T-helper 1 cell treated with Interleukin-12 subunit alpha and Interleukin-12 subunit beta and Interleukin-4 antibody, amounts not matched to agents 30 ng/mL and 1 ng/mL, for 36 hours (primary cell): ENCODE measurements at regions not wholly inside any gene's neighbourhood (a gene's known extent, or its start where the extent isn't known, plus 50 kb on each side); places are given as distances from the start of the nearest gene placed in this dataset.

Experiments used
- intact Hi-C: fragments of 100-400 bp; cut with micrococcal nuclease; formaldehyde crosslinking; loops from one replicate; pipeline ENCODE4 v1.15.1; 2024

DNA sequence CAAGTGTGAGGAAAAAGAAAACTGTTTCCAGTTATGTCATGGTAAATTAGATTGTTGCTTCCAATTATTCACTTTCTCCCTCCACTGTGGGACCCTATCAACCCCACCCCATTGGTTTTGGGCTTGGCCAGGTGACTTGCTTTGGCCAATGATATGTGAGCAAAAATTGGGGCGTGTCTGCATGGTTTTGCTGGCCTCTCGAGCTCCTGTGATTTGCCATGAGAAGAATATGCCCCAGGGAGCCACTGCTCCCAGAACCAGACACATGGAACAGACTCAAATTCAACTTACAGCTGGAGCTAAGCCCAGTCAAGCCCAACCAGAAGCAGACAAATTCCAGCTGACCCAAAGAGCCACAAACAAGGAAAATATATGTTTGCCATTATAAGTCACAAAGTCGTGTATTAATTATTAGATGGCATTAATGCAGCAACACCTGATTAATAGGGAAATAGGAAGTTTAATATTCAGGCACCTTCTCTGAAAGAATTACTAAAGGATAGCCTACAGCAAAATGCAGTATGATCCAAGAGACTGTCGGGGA, 248.9 kb downstream of the ANAPC1 start:
- intact Hi-C loops, result loop anchor here (1.0 to 10.0 kb wide), 3 partner anchors 9 to 150 kb away; no protein-coding TSS in a partner anchor

DNA sequence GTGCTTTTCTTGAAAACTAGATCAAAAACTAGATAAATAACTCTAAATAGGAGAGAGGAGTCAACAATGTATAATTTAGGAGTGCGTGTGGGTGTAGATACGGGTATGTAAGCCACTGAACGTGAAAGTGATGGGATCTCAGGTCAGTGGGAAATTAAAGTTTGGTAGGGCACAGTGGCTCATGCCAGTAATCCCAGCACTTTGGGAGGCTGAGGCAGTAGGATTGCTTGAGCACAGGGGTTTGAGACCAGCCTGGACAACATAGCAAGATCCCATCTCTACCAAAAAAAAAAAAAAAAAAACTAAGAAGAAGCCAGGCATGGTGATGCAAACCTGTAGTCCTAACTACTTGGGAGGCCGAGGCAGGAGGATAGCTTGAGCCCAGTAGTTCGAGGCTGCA, 247.1 kb downstream of the ANAPC1 start:
- intact Hi-C loops, result loop anchor here (10.0 kb wide), 1 partner anchor 152 kb away; no protein-coding TSS in a partner anchor

DNA sequence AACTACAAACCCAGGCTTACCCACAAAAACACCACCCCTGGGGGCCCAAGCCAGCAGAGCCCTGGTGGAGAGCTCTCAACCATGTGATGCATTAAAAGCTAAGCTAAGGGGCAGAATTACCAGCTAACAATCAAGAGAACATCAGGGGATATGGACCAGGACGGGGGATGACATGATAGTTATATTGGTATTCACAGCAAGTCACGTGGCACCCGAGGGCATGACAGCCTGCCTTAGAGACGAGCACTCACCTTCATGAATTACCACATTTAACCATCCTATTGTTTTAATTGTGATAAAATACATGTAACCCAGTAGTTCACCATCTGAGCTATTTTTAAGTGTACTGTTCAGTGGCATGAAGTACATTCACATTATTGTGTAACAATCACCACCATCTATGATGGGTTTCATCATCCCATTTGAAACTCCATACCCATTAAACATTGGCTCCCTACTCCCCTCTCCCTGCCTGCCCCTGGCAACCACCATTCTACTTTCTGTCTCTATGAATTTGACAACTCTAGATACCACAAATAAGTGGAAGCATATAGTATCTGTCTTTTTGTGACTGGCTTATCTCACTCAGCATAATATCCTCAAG, 245.6 kb downstream of the ANAPC1 start:
- intact Hi-C loops, result loop anchor here (10.0 kb wide), 1 partner anchor 154 kb away; no protein-coding TSS in a partner anchor

DNA sequence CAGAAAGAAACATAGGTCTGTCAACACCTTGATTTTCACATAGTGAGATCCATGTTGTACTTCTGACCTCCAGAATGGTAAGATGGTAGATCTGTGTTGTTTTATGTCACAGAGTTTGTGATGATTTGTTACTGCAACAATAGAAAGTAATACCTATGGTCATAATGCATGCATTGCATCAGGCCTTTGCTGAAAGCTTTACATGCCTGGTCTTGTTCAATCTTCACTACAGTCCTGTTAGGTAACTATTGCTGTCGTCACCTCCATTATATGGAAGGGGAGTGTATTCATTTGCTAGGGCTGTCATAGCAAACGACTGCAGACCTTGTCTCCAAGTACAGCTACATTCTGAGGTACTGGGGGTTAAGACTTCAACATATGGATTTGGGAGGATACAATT, 243.5 kb downstream of the ANAPC1 start:
- intact Hi-C loops, result no loop called here

DNA sequence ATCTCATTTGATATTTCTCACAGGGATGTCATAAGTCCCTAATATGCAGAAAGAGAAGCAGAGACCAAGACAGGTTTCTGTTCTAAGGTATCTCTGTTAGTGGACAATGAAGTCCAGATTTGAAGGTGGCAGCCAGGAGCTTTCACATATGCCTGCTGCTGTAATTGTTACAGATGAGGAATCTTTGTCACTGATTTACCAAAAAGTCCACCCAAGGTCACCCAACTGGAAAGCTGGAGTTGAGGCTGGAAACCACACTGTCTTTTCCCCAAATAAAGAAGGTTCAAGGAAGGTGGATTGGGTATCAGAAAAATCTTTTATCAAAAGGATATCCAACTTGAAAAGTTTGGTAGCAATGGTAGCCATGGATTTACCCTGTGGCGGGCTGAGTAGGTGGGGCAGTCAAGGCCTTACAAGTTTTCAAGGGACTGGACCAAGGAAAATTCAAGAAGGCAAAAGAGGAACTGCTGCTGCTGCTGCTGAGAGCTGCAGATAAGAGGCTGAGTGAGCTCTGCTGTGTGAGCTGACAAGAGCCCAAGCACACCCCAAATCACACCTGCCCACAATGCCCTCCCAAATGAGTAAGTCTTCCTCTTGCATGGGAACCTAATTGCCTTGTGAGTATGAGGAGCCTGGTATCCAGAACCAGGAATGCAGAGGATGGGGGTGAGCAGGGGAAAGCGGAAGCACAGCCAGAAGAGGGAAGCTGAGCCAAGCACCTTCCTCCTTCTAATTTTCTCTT, 241.2 kb downstream of the ANAPC1 start:
- intact Hi-C loops, result no loop called here

DNA sequence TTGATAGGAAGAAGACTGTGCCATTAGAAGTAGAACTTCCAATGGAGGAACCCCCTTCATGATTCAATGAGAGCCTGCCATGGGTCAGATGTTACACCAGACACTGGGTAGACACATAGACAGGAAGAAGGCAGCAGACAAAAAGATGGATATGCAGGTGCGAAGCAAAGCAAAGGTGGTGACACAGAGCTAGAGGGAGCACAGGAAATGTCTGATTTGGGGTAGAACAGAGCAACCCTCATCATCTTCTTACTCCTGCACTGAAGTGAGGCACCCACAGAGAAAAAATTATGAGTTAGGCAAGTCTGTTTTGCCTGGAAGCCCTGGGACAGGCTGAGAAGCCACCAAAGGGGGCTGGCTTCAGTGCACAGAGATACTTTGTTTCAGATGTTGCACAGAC, 240.2 kb downstream of the ANAPC1 start:
- intact Hi-C loops, result no loop called here

DNA sequence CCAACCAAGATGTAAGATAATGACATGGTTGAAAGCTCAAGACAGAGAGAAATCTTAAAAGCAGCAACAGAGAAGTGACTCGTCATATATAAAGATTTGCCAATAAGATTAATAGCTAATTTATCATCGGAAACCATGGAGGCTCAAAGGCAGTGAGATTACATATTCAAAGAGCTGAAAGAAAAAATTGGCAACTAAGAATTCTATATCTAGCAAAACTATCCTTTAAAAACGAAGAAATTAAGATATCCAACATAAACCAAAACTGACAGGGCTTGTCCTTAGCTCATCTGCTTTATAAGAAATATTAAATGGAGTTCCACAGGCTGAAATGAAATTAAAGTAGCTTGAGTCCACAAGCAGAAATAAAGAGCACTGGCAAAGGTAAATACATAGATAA, 236.6 kb downstream of the ANAPC1 start:
- intact Hi-C loops, result no loop called here

DNA sequence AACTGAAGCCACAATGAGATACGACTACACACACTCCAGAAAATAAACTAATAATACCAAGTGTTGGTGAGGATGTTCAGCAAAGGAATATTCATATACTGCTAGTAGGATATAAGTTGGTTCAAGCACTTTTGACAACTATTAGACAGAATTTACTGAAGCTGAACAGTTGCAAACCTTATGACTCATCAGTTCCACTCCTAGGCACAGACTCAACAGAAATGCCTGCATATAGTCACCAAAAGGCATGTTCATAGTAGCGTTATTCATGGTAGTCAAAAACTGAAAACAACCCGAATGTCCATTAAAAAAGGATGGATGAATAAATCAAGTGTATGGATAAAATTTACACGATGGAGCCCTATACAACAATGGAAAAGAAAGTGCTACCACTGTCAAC, 232.0 kb downstream of the ANAPC1 start:
- intact Hi-C loops, result no loop called here

DNA sequence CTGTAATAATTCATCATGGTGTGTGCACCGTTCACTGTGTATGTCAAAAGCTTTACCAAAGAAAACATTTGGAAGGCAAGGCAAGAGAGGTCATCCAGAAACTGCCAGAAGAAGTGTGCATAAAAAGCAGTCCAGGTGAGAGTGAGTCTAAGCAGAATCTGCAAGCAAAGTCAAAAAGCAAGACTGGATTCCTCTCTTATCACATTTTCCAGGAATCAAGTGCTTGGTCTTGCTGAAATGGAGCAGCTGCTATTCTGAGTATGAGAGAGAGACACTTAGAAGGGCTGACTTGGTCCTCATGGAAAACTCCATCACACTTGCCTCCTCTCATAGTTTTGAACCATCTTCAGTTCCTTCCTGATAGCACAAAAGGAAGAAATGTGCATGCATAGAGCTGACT, 231.3 kb downstream of the ANAPC1 start:
- intact Hi-C loops, result no loop called here

DNA sequence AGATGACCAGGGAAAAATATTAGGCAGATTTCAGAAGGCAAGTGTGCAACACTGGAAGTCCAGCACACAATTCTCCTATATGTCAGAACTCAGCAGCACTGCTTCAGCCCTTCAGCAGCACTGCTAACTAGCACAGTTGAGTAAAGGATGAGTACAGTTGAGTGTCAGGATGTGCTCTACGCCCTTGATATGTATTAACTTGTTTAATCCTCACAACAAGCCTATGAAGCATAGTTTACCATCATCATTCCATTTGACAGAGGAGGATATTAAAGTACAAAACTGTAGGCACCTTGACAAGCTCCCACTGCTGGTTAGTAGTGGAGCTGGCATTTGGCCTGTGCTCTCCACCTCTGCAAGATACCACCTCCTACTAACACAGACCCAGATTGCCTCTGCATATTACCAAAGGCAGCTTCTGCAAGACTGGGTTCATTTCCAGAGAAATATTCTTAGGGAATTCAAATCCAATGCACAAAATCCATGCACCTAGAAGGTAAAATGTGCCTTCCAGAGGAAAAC, 230.8 kb downstream of the ANAPC1 start:
- intact Hi-C loops, result no loop called here

DNA sequence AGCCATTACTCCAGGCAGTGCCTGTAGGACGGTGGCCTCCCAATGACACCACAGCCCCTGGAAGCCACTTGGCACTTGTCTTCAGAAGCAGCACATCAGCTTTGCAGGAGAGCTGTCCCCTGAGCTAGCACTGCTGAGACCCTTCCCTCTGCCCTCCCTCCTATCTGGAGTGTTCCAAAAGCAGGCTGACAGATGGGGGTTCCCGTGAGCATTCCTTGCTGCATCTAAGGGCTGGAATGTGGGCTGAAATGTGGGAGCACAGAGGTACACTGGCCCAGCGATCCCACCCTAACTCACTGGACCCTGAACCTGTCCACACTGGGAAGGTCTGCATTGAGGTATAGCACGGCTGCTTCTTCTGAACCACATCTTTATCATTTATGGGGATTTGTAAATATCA, 230.1 kb downstream of the ANAPC1 start:
- intact Hi-C loops, result no loop called here

DNA sequence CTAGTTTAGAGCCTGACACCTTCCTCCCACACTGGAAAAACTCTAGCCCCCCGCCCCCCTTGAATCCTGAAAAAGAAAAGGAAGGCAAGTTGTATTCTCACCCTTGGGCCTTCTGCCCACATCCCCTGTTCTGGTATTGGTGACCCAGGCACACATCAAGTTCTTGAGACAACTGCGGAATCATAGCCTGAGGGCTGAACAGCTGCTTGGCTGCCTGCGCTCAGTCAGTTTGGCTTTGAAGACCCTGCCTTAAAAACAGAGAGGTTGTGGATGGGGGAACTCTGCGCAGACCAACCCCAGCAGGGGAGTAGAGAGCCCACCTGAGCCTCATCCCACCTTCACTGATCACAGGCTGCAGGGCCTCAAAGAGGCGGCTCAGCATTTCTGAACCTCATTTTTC, 229.2 kb downstream of the ANAPC1 start:
- intact Hi-C loops, result no loop called here

DNA sequence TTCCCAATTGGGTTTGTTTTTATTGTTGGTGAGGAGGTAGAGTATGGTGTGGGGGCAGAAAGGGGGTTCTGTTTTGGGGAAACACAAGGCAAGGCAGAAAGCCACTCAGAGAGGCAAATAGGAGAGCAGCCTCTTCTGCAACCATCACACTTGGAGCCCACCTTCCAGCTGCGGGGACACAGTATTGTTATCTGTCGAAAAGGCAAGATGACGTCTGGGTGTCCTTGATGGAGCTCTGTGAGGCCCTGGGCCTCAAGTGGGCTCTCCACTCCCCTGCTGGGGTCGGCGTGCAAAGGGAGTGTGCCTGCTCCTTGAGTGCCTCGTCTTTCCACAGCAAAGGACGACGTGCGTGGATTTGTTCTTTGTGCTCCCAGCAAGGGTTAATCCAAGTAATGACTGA, 227.6 kb downstream of the ANAPC1 start:
- intact Hi-C loops, result no loop called here

DNA sequence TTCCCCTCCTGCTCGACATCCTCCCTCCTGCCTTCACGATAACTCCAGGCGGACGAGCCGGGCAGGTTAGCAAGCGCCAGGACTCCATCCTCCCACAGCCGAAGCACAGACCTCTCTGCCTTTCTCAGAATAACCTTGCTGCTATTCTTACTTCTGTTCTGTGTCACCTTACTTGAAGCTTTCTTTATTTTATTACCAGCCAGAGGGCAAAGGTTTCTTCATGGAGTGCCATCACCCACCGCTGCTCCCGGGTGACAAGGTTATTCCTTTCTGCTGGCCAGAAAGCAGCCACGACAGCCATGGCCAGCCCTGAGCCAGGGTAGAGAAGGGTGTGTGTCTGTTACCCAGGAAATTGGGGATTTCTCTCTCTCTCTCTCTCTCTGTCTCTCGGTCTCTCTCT, 227.1 kb downstream of the ANAPC1 start:
- intact Hi-C loops, result no loop called here

DNA sequence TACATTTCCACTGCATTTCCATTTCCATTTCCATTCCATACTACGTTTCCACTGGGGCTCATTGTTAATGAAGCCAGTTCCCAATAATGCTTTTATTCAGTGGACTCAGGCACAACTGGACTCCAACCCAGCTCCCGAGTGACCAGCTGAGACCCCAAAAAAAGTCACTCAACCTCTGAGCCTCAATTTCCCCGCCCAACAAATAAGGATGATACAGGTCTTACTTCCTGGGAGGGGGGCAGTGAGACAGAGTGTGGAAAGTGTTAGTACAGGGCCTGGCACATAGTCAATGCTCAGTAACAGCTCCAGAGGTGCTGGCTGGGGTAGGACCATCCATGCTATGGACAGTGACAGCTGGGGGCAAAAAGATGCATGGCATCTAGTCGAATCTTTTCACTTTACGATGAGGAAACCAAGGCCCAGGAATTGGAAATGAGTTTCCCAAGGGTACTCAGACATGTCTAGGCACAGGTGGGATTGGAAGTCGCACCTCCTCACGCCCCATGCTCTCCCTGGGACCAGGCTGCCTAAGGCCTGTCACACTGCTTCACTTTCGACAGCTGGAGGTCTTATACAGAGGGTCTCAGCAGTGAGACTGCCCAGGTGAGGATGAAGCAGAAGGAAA, 226.5 kb downstream of the ANAPC1 start:
- intact Hi-C loops, result no loop called here

DNA sequence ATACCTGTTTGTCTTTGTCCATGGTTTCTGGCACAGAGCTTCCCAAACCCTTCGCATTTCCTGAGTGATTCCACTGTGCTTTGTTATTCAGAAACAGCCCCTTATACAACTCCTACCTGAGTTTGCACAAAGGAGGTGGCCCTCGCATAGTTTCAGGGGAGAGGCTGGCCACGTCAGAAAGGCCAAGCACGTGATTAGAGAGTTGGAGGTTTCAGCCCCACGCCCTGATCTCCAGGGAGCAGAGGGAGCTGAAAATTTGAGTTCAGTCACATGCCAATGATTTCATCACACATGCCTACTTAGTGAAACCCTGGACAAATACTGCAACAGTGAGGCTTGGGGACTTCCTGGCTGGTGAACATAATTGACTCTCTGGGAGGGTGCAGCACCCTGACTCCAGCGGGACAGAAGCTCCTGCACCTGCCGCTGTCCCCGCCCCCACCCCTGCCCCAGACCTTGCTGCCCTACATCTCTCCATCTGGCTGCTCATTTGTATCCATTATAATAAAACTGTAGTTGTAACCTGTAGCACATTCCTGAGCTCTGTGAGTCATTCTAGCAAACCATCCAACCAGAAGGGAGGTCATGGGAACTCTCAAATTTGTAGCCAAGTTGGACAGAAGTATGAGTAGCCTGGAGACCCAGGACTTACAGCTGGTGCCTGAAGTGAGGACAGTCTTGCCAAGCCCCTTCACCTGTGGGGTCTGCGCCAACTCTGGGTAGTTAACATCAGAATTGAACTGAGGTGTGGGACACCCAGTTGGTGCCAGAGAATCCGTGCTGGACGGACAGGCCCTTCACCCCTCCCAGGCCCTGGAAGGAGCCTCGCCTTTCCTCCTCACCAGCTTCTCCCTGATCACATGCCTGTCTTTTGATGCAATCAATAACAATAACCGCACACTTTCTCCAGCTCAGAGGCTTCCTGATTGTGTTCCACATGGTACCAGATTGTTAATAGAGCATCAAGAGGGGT, 224.3 kb downstream of the ANAPC1 start:
- intact Hi-C loops, result loop anchor here (5.0 kb wide), 1 partner anchor 38 kb away; no protein-coding TSS in a partner anchor

DNA sequence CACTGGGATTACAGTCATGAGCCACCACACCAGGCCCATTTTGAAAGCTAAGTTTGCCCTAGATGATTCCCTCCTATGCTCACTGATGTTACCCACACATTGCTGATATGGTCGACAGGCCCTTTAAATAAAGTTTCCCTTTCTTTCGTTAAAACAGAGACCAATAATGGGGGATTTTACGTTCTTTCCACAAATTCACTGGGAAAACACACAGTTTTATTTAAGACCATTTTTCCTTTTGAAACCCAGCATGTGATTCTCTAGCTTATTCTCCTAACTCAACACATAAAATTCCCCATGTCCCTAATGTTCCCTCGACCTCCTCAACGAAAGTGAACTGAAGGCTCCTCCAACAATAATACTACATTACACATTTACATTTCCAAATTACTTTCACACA, 223.2 kb downstream of the ANAPC1 start:
- intact Hi-C loops, result loop anchor here (5.0 kb wide), 1 partner anchor 36 kb away; no protein-coding TSS in a partner anchor

DNA sequence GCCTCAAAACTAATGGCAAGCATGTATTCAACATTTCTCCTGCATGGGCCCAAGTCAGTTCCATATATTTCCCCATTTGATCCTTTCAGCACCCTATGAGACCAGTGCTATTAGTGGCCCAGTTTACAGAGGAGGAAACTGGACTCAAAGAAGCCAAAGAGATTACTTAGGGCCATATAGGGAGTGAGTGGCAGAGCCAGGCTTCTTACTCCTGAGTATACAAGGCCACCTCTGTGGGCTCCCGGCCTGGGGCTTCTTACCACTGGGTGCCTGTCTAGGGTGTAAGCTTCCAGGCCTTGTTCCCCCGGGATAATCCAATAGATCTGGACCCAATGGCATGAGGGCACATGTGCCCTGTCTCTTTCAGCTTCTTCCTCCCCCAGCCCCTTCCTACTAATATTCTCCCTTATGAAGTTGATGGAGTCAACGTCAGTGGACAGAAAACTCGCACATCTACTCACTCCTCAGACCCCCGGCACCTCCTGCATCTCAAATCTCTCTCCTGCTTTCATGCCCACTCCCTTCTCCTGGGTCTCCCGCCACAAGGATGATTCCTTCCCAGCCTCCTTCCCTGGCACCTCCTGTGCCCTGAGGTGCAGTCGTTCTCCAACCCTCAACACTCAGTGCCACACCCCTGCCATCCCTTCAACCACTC, 222.6 kb downstream of the ANAPC1 start:
- intact Hi-C loops, result loop anchor here (5.0 kb wide), 1 partner anchor 36 kb away; no protein-coding TSS in a partner anchor

DNA sequence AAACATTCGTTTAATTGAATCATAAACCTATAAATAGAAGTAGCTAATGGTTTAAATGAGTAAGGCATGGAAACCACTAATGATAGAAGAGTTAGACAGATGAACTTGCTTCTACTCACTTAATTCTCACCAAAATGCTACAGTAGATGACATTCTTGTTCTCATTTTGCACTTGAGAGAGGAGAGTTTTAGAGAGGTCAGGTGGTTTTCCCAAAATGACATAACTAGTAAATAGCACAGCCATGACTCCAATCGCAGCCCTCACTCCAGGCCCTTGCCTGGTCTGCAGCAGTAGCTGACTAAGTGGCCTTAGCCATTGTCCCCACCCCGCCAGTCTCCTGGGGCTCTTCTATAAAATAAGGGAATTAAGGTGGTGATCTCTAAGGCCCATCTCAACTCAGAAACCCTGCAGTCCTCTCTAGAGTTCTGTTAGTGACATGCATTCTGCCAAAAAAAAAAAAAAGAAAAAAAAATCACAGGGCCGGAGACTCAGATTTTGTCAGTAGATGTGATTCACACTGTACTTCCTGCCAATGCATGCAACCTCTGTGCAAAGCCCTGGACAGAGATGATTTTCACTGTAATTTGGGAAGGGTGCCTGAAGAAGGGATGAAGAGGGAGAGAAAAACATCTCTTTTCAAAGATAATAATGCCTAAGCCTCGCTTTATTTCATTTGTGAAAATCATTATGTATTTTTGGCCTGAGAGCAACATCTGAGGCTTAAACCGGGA, 221.8 kb downstream of the ANAPC1 start:
- intact Hi-C loops, result loop anchor here (2.0 to 5.0 kb wide), 3 partner anchors 27 to 35 kb away; no protein-coding TSS in a partner anchor
